IMR-90 (cell line): ENCODE measurements at regions not wholly inside any gene's neighbourhood (a gene's known extent, or its start where the extent isn't known, plus 50 kb on each side); places are given as distances from the start of the nearest gene placed in this dataset.

ENCODE experiments used
- BHLHE40 ChIP-seq: fragments of 150-350 bp; IDR thresholded peaks from 2 replicates; pipeline ENCODE4 v1.6.1; 2016; ENCODE audit warnings: mild to moderate bottlenecking, low read depth, low read length
- CEBPB ChIP-seq: IDR thresholded peaks from 2 replicates; pipeline ENCODE4 v1.6.1; 2012; ENCODE audit warnings: low read depth, low read length, improper control_type of control experiment
- CHD1 ChIP-seq: IDR thresholded peaks from 2 replicates; pipeline ENCODE4 v1.6.1; 2012; ENCODE audit warnings: low read depth, low read length, improper control_type of control experiment
- FOS ChIP-seq: fragments of 150-350 bp; IDR thresholded peaks from 2 replicates; pipeline ENCODE4 v1.6.1; 2016; ENCODE audit warnings: low read depth, low read length
- MAFK ChIP-seq: IDR thresholded peaks from 2 replicates; pipeline ENCODE4 v1.6.1; 2012; ENCODE audit warnings: low read depth, low read length, improper control_type of control experiment
- MAZ ChIP-seq: IDR thresholded peaks from 2 replicates; pipeline ENCODE4 v1.6.1; 2012; ENCODE audit warnings: low read depth, mild to moderate bottlenecking, low read length, improper control_type of control experiment, moderate library complexity, borderline replicate concordance
- MXI1 ChIP-seq: IDR thresholded peaks from 2 replicates; pipeline ENCODE4 v1.6.1; 2012; ENCODE audit warnings: low read depth, mild to moderate bottlenecking, low read length, moderate library complexity, borderline replicate concordance
- POLR2A ChIP-seq: IDR thresholded peaks from 2 replicates; pipeline ENCODE4 v1.6.1; 2012; ENCODE audit warnings: mild to moderate bottlenecking, low read depth, low read length
- RCOR1 ChIP-seq: IDR thresholded peaks from 2 replicates; pipeline ENCODE4 v1.6.1; 2012; ENCODE audit warnings: mild to moderate bottlenecking, low read length, improper control_type of control experiment; ENCODE audit not compliant: insufficient replicate concordance
- RFX5 ChIP-seq: IDR thresholded peaks from 2 replicates; pipeline ENCODE4 v1.8.0; 2012; ENCODE audit warnings: low read depth, mild to moderate bottlenecking, low read length, moderate library complexity
- SMC3 ChIP-seq: fragments of 150-350 bp; IDR thresholded peaks from 2 replicates; pipeline ENCODE4 v1.6.1; 2016; ENCODE audit warnings: low read depth, mild to moderate bottlenecking, antibody characterized with exemption, low read length, moderate library complexity
- TF ChIP-seq, protein P1 (sequence below): conservative IDR thresholded peaks from 2 replicates; pipeline ENCODE4 v1.5.1; 2012; ENCODE audit warnings: mild to moderate bottlenecking, low read depth, low read length, improper control_type of control experiment
- TF ChIP-seq, protein P2 (sequence below): fragments of 150-350 bp; IDR thresholded peaks from 2 replicates; pipeline ENCODE4 v1.6.1; 2017; ENCODE audit warnings: mild to moderate bottlenecking, antibody characterized with exemption, low read length, low read depth

DNA sequence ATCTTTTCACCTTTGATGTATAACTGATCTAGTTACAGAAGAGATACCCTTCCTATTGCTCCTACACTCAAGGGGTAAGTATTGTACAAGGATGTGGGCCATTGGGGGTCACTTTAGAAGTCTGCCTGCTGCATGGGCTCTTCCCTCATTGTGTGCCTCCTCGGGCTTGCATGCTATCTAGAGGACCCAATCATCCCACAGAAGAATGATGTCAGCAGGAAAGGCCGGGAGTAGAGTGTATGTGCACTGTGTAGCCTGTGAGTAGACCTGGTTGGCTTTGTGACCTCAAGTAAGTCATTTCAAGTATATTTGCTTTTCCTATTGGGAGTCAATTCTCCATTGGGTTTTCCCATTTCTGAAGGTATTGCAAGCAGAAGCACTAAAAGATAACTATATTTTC, 129.5 kb upstream of the TRIB2 start:
- TF ChIP-seq, protein P1, sequence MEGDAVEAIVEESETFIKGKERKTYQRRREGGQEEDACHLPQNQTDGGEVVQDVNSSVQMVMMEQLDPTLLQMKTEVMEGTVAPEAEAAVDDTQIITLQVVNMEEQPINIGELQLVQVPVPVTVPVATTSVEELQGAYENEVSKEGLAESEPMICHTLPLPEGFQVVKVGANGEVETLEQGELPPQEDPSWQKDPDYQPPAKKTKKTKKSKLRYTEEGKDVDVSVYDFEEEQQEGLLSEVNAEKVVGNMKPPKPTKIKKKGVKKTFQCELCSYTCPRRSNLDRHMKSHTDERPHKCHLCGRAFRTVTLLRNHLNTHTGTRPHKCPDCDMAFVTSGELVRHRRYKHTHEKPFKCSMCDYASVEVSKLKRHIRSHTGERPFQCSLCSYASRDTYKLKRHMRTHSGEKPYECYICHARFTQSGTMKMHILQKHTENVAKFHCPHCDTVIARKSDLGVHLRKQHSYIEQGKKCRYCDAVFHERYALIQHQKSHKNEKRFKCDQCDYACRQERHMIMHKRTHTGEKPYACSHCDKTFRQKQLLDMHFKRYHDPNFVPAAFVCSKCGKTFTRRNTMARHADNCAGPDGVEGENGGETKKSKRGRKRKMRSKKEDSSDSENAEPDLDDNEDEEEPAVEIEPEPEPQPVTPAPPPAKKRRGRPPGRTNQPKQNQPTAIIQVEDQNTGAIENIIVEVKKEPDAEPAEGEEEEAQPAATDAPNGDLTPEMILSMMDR: no peak
- TF ChIP-seq RFX5: no peak
- TF ChIP-seq, protein P2, sequence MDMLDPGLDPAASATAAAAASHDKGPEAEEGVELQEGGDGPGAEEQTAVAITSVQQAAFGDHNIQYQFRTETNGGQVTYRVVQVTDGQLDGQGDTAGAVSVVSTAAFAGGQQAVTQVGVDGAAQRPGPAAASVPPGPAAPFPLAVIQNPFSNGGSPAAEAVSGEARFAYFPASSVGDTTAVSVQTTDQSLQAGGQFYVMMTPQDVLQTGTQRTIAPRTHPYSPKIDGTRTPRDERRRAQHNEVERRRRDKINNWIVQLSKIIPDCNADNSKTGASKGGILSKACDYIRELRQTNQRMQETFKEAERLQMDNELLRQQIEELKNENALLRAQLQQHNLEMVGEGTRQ: no peak
- TF ChIP-seq MXI1: no peak
- TF ChIP-seq POLR2A: no peak
- TF ChIP-seq RCOR1: no peak
- no peak for TF ChIP-seq SMC3
- no peak for TF ChIP-seq CHD1
- TF ChIP-seq BHLHE40: no peak
- no peak for TF ChIP-seq CEBPB
- no peak for TF ChIP-seq MAZ
- no peak for TF ChIP-seq FOS
- no peak for TF ChIP-seq MAFK
